ENCODE measurements at regions not wholly inside any gene's neighbourhood (a gene's known extent, or its start where the extent isn't known, plus 50 kb on each side); places are given as distances from the start of the nearest gene placed in this dataset.

DNA sequence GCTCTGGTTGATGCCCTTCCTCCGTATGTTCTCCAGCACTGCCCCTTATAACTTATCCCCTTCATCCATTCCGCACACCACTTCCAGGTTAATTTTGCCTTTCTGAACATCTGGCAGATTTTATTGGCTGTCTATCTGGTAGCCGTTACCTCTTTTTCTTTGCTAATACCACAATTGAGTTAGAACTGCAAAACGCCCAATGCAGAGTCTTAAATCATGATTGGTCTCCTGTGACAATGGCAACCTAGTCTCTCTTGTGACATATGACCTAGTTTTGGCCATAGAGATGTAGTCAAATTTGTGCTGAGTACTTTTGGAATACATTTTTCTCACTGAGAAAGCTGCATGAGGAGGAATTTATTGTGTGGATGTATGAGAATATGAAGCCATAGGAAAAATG lies 365.7 kb upstream of the PRR16 start:
- peaks cover 0 to 13% (median 3%) of the 10 kb centered on the region in 4 donors for H3K4me1 ChIP-seq
- no peak for DNase-seq (ENCODE audit: low spot score in 2 of 2)
- TF ChIP-seq POLR2A (IDR thresholded peaks at IDR 0.05) (no peak), EP300 (IDR thresholded peaks at IDR 0.05) (no peak)
- TF ChIP-seq, protein P1, sequence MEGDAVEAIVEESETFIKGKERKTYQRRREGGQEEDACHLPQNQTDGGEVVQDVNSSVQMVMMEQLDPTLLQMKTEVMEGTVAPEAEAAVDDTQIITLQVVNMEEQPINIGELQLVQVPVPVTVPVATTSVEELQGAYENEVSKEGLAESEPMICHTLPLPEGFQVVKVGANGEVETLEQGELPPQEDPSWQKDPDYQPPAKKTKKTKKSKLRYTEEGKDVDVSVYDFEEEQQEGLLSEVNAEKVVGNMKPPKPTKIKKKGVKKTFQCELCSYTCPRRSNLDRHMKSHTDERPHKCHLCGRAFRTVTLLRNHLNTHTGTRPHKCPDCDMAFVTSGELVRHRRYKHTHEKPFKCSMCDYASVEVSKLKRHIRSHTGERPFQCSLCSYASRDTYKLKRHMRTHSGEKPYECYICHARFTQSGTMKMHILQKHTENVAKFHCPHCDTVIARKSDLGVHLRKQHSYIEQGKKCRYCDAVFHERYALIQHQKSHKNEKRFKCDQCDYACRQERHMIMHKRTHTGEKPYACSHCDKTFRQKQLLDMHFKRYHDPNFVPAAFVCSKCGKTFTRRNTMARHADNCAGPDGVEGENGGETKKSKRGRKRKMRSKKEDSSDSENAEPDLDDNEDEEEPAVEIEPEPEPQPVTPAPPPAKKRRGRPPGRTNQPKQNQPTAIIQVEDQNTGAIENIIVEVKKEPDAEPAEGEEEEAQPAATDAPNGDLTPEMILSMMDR (IDR thresholded peaks at IDR 0.05) = no peak
- no peaks in the 10 kb centered on the region for H3K9me3 ChIP-seq
- H3K27ac ChIP-seq = no peak overlapping the region
- no peaks in the 10 kb centered on the region for H3K27me3 ChIP-seq
- no peak overlapping the region for H3K4me3 ChIP-seq
- WGBS, 2 donors = 65 to 73% methylated on average over 4 of the region's 4 CpGs
- H3K36me3 ChIP-seq = no peaks in the 10 kb centered on the region

DNA sequence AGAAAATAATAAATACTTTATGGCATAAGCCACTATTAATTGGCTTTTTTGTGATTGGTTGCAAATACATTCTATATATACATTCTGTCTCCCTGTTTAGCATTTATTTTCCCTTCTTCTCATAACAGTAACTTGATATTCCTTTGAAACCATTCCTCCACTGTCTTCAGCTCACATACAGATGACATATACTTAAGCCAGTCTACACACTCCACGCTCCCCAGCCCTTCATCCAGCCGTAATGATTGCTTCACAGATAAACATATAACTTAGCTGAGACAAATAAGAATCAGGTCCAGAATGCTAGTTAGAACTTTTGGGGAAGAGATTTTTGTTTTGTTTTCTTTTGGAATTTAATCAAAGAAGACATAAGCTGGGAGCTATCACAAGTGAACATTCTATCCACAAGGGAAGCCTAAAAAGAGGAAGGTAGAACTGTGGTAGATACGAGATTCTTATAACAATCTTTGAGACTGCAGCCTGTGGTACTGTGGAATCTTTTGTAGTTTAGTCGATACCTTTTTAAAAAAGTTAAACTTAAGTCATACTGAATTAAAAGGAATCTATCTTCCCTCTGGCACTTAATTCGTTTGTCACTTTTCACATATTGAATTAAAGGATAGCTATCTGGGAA lies 365.1 kb upstream of the PRR16 start:
- H3K9me3 ChIP-seq = no peaks in the 10 kb centered on the region
- H3K4me3 ChIP-seq = no peak overlapping the region
- TF ChIP-seq POLR2A (IDR thresholded peaks at IDR 0.05) = no peak
- no peak for TF ChIP-seq EP300 (IDR thresholded peaks at IDR 0.05)
- TF ChIP-seq, protein P1 (IDR thresholded peaks at IDR 0.05) = no peak
- H3K4me1 ChIP-seq = peaks cover 0 to 13% (median 3%) of the 10 kb centered on the region in 4 donors
- DNase-seq (ENCODE audit: low spot score in 2 of 2) = no peak
- H3K36me3 ChIP-seq = no peaks in the 10 kb centered on the region
- no peaks in the 10 kb centered on the region for H3K27me3 ChIP-seq
- 69 to 78% methylated on average over 5 of the region's 5 CpGs for WGBS, 2 donors
- no peak overlapping the region for H3K27ac ChIP-seq

GRCh38 chr5:120101771-120102170 lies 362.3 kb upstream of the PRR16 start:
- H3K27me3 ChIP-seq = no peaks in the 10 kb centered on the region
- TF ChIP-seq EP300 (IDR thresholded peaks at IDR 0.05) (no peak), POLR2A (IDR thresholded peaks at IDR 0.05) (no peak)
- TF ChIP-seq, protein P1 (IDR thresholded peaks at IDR 0.05) = no peak
- H3K9me3 ChIP-seq = no peaks in the 10 kb centered on the region
- H3K4me1 ChIP-seq = peaks cover 0 to 4% (median 0%) of the 10 kb centered on the region in 4 donors
- no peaks in the 10 kb centered on the region for H3K36me3 ChIP-seq
- DNase-seq (ENCODE audit: low spot score in 2 of 2) = no peak
- no peak overlapping the region for H3K27ac ChIP-seq
- H3K4me3 ChIP-seq = no peak overlapping the region

DNA sequence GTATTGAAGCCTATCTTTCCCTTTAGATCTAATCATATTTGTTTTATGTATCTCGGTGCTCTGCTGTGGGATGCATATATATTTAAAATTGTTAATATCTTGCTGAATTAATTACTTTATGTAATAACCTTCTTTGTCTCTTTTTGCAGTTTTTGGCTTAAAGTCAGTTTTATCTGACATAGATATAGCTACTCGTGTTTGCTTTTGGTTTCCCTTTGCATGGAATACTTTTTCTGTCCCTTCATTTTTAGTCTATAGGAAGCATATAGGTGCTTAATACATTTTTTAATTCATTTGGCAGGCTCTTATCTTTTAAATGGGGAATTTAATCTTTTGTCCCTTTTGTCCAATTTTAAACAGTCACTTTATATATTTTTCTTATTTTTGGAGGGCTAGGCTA lies 360.6 kb upstream of the PRR16 start:
- no peak overlapping the region for H3K4me3 ChIP-seq
- 75 to 76% methylated on average over 2 of the region's 2 CpGs for WGBS, 2 donors
- H3K27me3 ChIP-seq = no peaks in the 10 kb centered on the region
- no peaks in the 10 kb centered on the region for H3K4me1 ChIP-seq
- no peaks in the 10 kb centered on the region for H3K9me3 ChIP-seq
- DNase-seq (ENCODE audit: low spot score in 2 of 2) = no peak
- TF ChIP-seq EP300 (IDR thresholded peaks at IDR 0.05) (no peak), POLR2A (IDR thresholded peaks at IDR 0.05) (no peak)
- TF ChIP-seq, protein P1 (IDR thresholded peaks at IDR 0.05) = no peak
- no peak overlapping the region for H3K27ac ChIP-seq
- no peaks in the 10 kb centered on the region for H3K36me3 ChIP-seq

DNA sequence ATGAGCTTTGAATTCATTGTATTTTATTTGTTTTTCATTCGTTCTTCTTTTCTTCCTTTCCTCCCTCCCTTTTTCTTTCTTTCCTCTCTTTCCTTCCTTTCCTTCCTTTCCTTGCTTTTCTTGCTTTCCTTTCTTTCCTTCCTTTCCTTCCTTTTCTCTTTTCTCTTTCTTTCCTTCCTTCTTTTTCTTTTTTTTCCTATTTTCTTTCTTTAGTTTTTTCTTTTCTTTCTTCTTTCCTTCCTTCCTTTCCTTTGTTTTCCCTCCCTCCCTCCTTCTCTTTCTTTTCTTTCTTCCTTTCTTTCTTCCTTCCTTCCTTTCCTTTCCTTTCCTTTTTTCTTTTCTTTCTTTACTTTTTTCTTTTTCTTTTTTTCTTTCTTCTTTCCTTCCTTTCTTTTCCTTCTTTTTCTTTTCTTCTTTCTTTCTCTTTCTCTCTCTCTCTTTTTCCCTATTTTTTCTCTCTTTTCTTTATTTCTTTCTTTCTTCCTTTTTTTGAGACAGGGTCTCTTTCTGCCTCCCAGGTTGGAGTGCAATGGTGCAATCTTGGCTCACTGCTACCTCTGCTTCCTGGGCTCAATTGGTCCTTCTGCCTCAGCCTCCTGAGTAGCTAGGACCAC lies 357.1 kb upstream of the PRR16 start:
- no peak overlapping the region for H3K27ac ChIP-seq
- no peaks in the 10 kb centered on the region for H3K4me1 ChIP-seq
- H3K9me3 ChIP-seq = no peaks in the 10 kb centered on the region
- no peaks in the 10 kb centered on the region for H3K36me3 ChIP-seq
- TF ChIP-seq EP300 (IDR thresholded peaks at IDR 0.05) = no peak
- TF ChIP-seq, protein P1 (IDR thresholded peaks at IDR 0.05) = no peak
- no peak for TF ChIP-seq POLR2A (IDR thresholded peaks at IDR 0.05)
- H3K4me3 ChIP-seq = no peak overlapping the region
- H3K27me3 ChIP-seq = no peaks in the 10 kb centered on the region
- DNase-seq (ENCODE audit: low spot score in 2 of 2) = no peak
- WGBS, 2 donors = 66 to 88% methylated on average over 1 of the region's 1 CpG

Measured in tibial nerve (tissue), 4 donors.